IMR-90 (cell line): ENCODE measurements at regions not wholly inside any gene's neighbourhood (a gene's known extent, or its start where the extent isn't known, plus 50 kb on each side); places are given as distances from the start of the nearest gene placed in this dataset.

Experiments used
- ATAC-seq: fragments of 200-7000 bp; cut with Tn5 transposase; 2 replicates; pipeline ENCODE4 v1.9.1; 2020; ENCODE audit warnings: low read depth, mild to moderate bottlenecking, moderate library complexity
- BruUV-seq: library from RNA; stranded (reverse); fragments of 400-500 nt; replicated peaks from 2 replicates; lab custom pipeline; 2021; lab: Mats Ljungman, UMichigan
- CTCF ChIA-PET: fragments of 300-600 bp; formaldehyde crosslinking; extraction: SDS; loops from one replicate; lab custom pipeline; 2021; ENCODE audit warnings: antibody characterized with exemption; lab: Yijun Ruan, JAX
- POLR2A ChIA-PET: fragments of 300-600 bp; sonication (Branson Sonifier 250); formaldehyde crosslinking; loops from one replicate; lab custom pipeline; 2022; ENCODE audit warnings: antibody characterized with exemption; ENCODE audit not compliant: unreplicated experiment; lab: Charles Lee
- DNase-seq: peaks from one replicate; pipeline ENCODE4 v3.0.0; 2013
- H2AFZ ChIP-seq: replicated peaks from 2 replicates; pipeline ENCODE3; 2013; ENCODE audit warnings: low read length, mild to moderate bottlenecking; ENCODE audit not compliant: poor library complexity
- H2AK5ac ChIP-seq: 2 replicates; pipeline ENCODE4 v1.6.1; 2013; ENCODE audit warnings: low read depth, low read length, inconsistent platforms
- H2AK9ac ChIP-seq: replicated peaks from 2 replicates; pipeline ENCODE3; 2013; ENCODE audit warnings: mild to moderate bottlenecking, low read depth, low read length, moderate library complexity; ENCODE audit not compliant: poor library complexity
- H2BK120ac ChIP-seq: 2 replicates; pipeline ENCODE4 v1.6.1; 2013; ENCODE audit warnings: low read depth, low read length, inconsistent platforms
- H2BK15ac ChIP-seq: 3 replicates; pipeline ENCODE4 v1.6.1; 2013; ENCODE audit warnings: low read depth, low read length, inconsistent platforms
- H2BK20ac ChIP-seq: 2 replicates; pipeline ENCODE4 v1.6.1; 2013; ENCODE audit warnings: low read depth, mild to moderate bottlenecking, inconsistent platforms, low read length, moderate library complexity
- H2BK5ac ChIP-seq: 2 replicates; pipeline ENCODE4 v1.6.1; 2013; ENCODE audit warnings: mild to moderate bottlenecking, low read depth, low read length, inconsistent platforms; ENCODE audit not compliant: poor library complexity, severe bottlenecking
- H3K14ac ChIP-seq: replicated peaks from 2 replicates; pipeline ENCODE4 v1.6.1; 2013; ENCODE audit warnings: low read depth, low read length, inconsistent platforms
- H3K18ac ChIP-seq: 2 replicates; pipeline ENCODE4 v1.6.1; 2013; ENCODE audit warnings: low read depth, low read length, control low read depth
- H3K23ac ChIP-seq: 2 replicates; pipeline ENCODE4 v1.6.1; 2013; ENCODE audit warnings: low read depth, low read length, inconsistent platforms
- H3K27ac ChIP-seq: 2 replicates; pipeline ENCODE4 v1.5.1; 2013; ENCODE audit warnings: mild to moderate bottlenecking, control low read depth, low read length; ENCODE audit not compliant: insufficient read depth
- H3K27me3 ChIP-seq: 2 replicates; pipeline ENCODE4 v1.6.1; 2013; ENCODE audit warnings: low read length; ENCODE audit not compliant: control insufficient read depth, insufficient read depth
- H3K36me3 ChIP-seq: 2 replicates; pipeline ENCODE4 v1.6.1; 2013; ENCODE audit warnings: low read length, mixed read lengths; ENCODE audit not compliant: control insufficient read depth, insufficient read depth
- H3K4ac ChIP-seq: 2 replicates; pipeline ENCODE4 v1.6.1; 2013; ENCODE audit warnings: low read depth, low read length, inconsistent platforms
- H3K4me1 ChIP-seq: 2 replicates; pipeline ENCODE4 v1.6.1; 2013; ENCODE audit warnings: low read length, mixed read lengths; ENCODE audit not compliant: control insufficient read depth, insufficient read depth
- H3K4me2 ChIP-seq: 2 replicates; pipeline ENCODE4 v1.6.1; 2013; ENCODE audit warnings: low read depth, mild to moderate bottlenecking, control low read depth, low read length, moderate library complexity
- H3K4me3 ChIP-seq: 2 replicates; pipeline ENCODE4 v1.5.1; 2013; ENCODE audit warnings: low read depth, mild to moderate bottlenecking, control low read depth, low read length, moderate library complexity; ENCODE audit not compliant: insufficient read depth
- H3K56ac ChIP-seq: 2 replicates; pipeline ENCODE4 v1.6.1; 2013; ENCODE audit warnings: low read length, inconsistent platforms; ENCODE audit not compliant: insufficient read depth; ENCODE audit errors: extremely low read depth
- H3K79me1 ChIP-seq, 2 experiments: 2 replicates each; pipeline ENCODE4 v1.6.1; 2013; ENCODE audit warnings: low read length in 2 of 2, inconsistent platforms in 1 of 2, low read depth in 1 of 2
- H3K9ac ChIP-seq: 2 replicates; pipeline ENCODE4 v1.6.1; 2013; ENCODE audit warnings: low read depth, low read length, control low read depth
- H3K9me1 ChIP-seq: 2 replicates; pipeline ENCODE4 v1.6.1; 2013; ENCODE audit warnings: low read length, inconsistent platforms; ENCODE audit not compliant: insufficient read depth
- H3K9me3 ChIP-seq: 2 replicates; pipeline ENCODE4 v1.6.1; 2013; ENCODE audit warnings: low read length; ENCODE audit not compliant: control insufficient read depth, insufficient read depth
- H4K20me1 ChIP-seq: 2 replicates; pipeline ENCODE4 v1.6.1; 2013; ENCODE audit warnings: low read length, inconsistent platforms; ENCODE audit not compliant: insufficient read depth
- H4K5ac ChIP-seq: 2 replicates; pipeline ENCODE4 v1.6.1; 2013; ENCODE audit warnings: mild to moderate bottlenecking, low read depth, low read length, control low read depth
- H4K8ac ChIP-seq, 2 experiments: 2 replicates each; pipeline ENCODE4 v1.6.1; 2013; ENCODE audit warnings: low read depth in 2 of 2, low read length in 2 of 2, control low read depth in 1 of 2, inconsistent platforms in 1 of 2
- H4K91ac ChIP-seq: 2 replicates; pipeline ENCODE4 v1.6.1; 2013; ENCODE audit warnings: low read depth, low read length, inconsistent platforms; ENCODE audit not compliant: insufficient read depth
- CEBPB ChIP-seq: IDR thresholded peaks from 2 replicates; pipeline ENCODE4 v1.6.1; 2012; ENCODE audit warnings: low read depth, low read length, improper control_type of control experiment
- CHD1 ChIP-seq: IDR thresholded peaks from 2 replicates; pipeline ENCODE4 v1.6.1; 2012; ENCODE audit warnings: low read depth, low read length, improper control_type of control experiment
- FOS ChIP-seq: fragments of 150-350 bp; IDR thresholded peaks from 2 replicates; pipeline ENCODE4 v1.6.1; 2016; ENCODE audit warnings: low read depth, low read length
- MAFK ChIP-seq: IDR thresholded peaks from 2 replicates; pipeline ENCODE4 v1.6.1; 2012; ENCODE audit warnings: low read depth, low read length, improper control_type of control experiment
- MXI1 ChIP-seq: IDR thresholded peaks from 2 replicates; pipeline ENCODE4 v1.6.1; 2012; ENCODE audit warnings: low read depth, mild to moderate bottlenecking, low read length, moderate library complexity, borderline replicate concordance
- RAD21 ChIP-seq: IDR thresholded peaks from 2 replicates; pipeline ENCODE4 v1.6.1; 2012; ENCODE audit warnings: low read length, improper control_type of control experiment
- RCOR1 ChIP-seq: IDR thresholded peaks from 2 replicates; pipeline ENCODE4 v1.6.1; 2012; ENCODE audit warnings: mild to moderate bottlenecking, low read length, improper control_type of control experiment; ENCODE audit not compliant: insufficient replicate concordance
- RFX5 ChIP-seq: IDR thresholded peaks from 2 replicates; pipeline ENCODE4 v1.8.0; 2012; ENCODE audit warnings: low read depth, mild to moderate bottlenecking, low read length, moderate library complexity
- SMC3 ChIP-seq: fragments of 150-350 bp; IDR thresholded peaks from 2 replicates; pipeline ENCODE4 v1.6.1; 2016; ENCODE audit warnings: low read depth, mild to moderate bottlenecking, antibody characterized with exemption, low read length, moderate library complexity
- USF2 ChIP-seq: fragments of 150-350 bp; IDR thresholded peaks from 2 replicates; pipeline ENCODE4 v1.6.1; 2017; ENCODE audit warnings: mild to moderate bottlenecking, antibody characterized with exemption, low read length, low read depth
- WGBS, 2 experiments: methylation state at CpG; one replicate each; pipeline versions ENCODE4 v1.1.5 to v1.1.7; 2013; ENCODE audit warnings: missing lambda C conversion rate in 2 of 2; ENCODE audit not compliant: insufficient read length in 1 of 2; ENCODE audit errors: extremely low coverage in 2 of 2; 5-methylcytosine and 5-hydroxymethylcytosine counted together
- dilution Hi-C: fragments of 300-500 bp; cut with HindIII; formaldehyde crosslinking; loops from one replicate; pipeline ENCODE4 v1.14.3; 2018; ENCODE audit warnings: low sequenced_read_pairs; ENCODE audit not compliant: unreplicated experiment
- in situ Hi-C: fragments of 300-500 bp; cut with MboI; formaldehyde crosslinking; loops from 3 replicates; pipeline ENCODE4 v1.14.3; 2019; ENCODE audit warnings: low sequenced_read_pairs, inconsistent platforms, mixed read lengths
- intact Hi-C: fragments of 100-400 bp; cut with micrococcal nuclease; formaldehyde crosslinking; loops from 2 replicates; pipeline ENCODE4 v1.10.0; 2022
- TF ChIP-seq, protein P1 (sequence below): conservative IDR thresholded peaks from 2 replicates; pipeline ENCODE4 v1.5.1; 2012; ENCODE audit warnings: mild to moderate bottlenecking, low read depth, low read length, improper control_type of control experiment

- Histone ChIP-seq H3K27ac (no peak overlapping the region), H3K4me3 (no peak overlapping the region), H4K5ac (no peak overlapping the region), H2BK120ac (no peak overlapping the region), H4K20me1 (no peaks in the 10 kb centered on the region), H4K8ac (no peak overlapping the region), H3K9me3 (peaks cover 20% of the 10 kb centered on the region), H3K36me3 (no peaks in the 10 kb centered on the region), H3K18ac (no peak overlapping the region), H2BK20ac (no peak overlapping the region), H3K4ac (no peak overlapping the region), H4K91ac (no peak overlapping the region), H2AK5ac (no peak overlapping the region), H2AFZ (no peak overlapping the region), H3K4me2 (no peak overlapping the region), H3K4me1 (no peaks in the 10 kb centered on the region), H2BK15ac (no peak overlapping the region), H3K9me1 (no peaks in the 10 kb centered on the region), H3K27me3 (no peaks in the 10 kb centered on the region), H3K23ac (no peak overlapping the region), H3K9ac (no peak overlapping the region), H3K56ac (no peak overlapping the region), H2BK5ac (no peak overlapping the region), H3K79me1 (no peaks in the 10 kb centered on the region), H3K14ac (no peak overlapping the region), H2AK9ac (no peak overlapping the region)
- intact Hi-C loops: no loop called here
- TF ChIP-seq FOS (no peak), CEBPB (no peak), RAD21 (no peak), CHD1 (no peak), MAFK (no peak), SMC3 (no peak), MXI1 (no peak), RFX5 (no peak), RCOR1 (no peak), USF2 (no peak)
- TF ChIP-seq, protein P1, sequence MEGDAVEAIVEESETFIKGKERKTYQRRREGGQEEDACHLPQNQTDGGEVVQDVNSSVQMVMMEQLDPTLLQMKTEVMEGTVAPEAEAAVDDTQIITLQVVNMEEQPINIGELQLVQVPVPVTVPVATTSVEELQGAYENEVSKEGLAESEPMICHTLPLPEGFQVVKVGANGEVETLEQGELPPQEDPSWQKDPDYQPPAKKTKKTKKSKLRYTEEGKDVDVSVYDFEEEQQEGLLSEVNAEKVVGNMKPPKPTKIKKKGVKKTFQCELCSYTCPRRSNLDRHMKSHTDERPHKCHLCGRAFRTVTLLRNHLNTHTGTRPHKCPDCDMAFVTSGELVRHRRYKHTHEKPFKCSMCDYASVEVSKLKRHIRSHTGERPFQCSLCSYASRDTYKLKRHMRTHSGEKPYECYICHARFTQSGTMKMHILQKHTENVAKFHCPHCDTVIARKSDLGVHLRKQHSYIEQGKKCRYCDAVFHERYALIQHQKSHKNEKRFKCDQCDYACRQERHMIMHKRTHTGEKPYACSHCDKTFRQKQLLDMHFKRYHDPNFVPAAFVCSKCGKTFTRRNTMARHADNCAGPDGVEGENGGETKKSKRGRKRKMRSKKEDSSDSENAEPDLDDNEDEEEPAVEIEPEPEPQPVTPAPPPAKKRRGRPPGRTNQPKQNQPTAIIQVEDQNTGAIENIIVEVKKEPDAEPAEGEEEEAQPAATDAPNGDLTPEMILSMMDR: no peak
- dilution Hi-C loops: no loop called here
- CTCF ChIA-PET: no interaction called here
- in situ Hi-C loops: no loop called here
- WGBS, 2 experiments: 48% methylated on average over 6 of the region's 9 CpGs; no CpG with 5 or more reads in 1 of the 2 experiments
- no TSS peak for BruUV-seq
- POLR2A ChIA-PET: no interaction called here
- no peak for ATAC-seq
- DNase-seq: no peak
Measured at GRCh38 chr14:104428860-104429259, 150.7 kb upstream of the C14orf180 start.
